Omental fat pad (tissue), 3 donors: ENCODE measurements at regions not wholly inside any gene's neighbourhood (a gene's known extent, or its start where the extent isn't known, plus 50 kb on each side); places are given as distances from the start of the nearest gene placed in this dataset.

Source experiments
- ATAC-seq: fragments of 150-250 bp; one replicate; pipeline ENCODE4 v1.9.1; 2016; ENCODE audit warnings: mild to moderate bottlenecking, moderate library complexity; ENCODE audit not compliant: low FRiP score
- DNase-seq: peaks from one replicate; pipeline ENCODE4 v3.0.0-alpha.2; 2019; ENCODE audit warnings: low spot score
- TF ChIP-seq, protein P1 (sequence below), 3 donors: fragments of 450-650 bp; IDR thresholded peaks; one replicate each; pipeline ENCODE4 v1.5.1; 2016 to 2017; ENCODE audit warnings: antibody characterized with exemption in 3 of 3, mild to moderate bottlenecking in 3 of 3, moderate library complexity in 2 of 3

DNA sequence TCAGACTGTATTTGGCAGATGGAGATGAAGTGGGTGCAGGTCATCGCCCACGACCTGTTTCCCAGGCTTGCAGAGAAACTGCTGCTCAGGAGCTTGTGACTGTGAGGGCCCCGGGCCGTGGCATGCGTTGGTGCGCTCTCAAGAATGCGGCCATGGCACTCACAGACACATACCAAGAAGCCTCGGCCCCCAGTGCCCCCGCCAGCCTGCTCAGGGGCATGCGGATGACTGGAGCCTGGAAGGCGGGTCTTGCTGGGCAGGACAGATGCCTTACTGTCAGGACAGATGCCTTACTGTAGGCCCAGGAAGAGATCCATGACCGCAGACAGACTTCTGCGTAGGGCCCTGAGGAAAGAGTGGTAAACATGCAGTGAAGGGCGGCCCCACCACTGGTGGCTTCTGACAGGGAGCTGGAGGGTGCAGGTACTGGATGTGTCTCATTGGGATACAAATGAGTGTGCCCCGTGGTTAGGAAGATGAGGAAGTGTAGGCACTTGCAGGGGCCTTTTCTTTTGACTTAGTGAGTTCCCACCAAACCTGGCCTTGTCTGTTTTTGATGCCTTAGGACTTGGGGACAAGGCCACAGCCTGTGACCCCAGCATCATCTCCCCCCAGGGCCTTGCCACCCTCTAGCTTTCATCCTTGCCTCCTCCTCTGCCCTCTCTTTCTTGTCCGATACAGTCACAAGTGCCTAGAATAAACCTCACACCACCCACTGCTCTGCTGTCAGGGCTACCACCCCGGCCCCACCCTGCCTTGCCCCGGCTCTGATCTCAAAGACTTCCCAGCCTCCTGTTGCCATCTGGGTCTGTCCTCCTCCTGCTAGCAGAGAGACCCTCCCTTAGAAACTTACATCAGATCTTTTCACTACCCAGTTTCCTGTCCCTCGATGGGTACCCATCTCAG, 68.8 kb upstream of the ABL1 start:
- TF ChIP-seq, protein P1, sequence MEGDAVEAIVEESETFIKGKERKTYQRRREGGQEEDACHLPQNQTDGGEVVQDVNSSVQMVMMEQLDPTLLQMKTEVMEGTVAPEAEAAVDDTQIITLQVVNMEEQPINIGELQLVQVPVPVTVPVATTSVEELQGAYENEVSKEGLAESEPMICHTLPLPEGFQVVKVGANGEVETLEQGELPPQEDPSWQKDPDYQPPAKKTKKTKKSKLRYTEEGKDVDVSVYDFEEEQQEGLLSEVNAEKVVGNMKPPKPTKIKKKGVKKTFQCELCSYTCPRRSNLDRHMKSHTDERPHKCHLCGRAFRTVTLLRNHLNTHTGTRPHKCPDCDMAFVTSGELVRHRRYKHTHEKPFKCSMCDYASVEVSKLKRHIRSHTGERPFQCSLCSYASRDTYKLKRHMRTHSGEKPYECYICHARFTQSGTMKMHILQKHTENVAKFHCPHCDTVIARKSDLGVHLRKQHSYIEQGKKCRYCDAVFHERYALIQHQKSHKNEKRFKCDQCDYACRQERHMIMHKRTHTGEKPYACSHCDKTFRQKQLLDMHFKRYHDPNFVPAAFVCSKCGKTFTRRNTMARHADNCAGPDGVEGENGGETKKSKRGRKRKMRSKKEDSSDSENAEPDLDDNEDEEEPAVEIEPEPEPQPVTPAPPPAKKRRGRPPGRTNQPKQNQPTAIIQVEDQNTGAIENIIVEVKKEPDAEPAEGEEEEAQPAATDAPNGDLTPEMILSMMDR (IDR thresholded peaks at IDR 0.05), result no peak
- ATAC-seq, result no peak
- no peak for DNase-seq

DNA sequence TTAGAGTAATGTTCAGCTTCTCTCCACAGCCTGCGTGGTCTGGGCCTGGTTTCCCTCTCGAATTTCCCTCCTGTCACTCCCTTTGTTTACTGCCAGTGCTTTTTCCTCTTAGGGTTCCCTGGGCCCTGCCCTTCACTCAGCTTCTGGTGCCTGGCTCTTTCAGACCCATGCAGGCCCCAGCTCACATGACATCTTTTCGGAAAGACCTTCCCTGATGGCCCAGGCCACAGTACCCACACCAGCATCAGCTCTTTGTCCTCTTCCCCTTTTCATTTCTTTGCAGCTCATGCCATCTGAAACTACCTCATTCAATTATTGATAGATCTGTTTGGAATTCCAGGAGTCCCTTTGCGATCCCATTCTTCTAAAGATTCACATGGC, 68.1 kb upstream of the ABL1 start:
- DNase-seq, result no peak
- no peak for ATAC-seq
- TF ChIP-seq, protein P1 (IDR thresholded peaks at IDR 0.05), result no peak

DNA sequence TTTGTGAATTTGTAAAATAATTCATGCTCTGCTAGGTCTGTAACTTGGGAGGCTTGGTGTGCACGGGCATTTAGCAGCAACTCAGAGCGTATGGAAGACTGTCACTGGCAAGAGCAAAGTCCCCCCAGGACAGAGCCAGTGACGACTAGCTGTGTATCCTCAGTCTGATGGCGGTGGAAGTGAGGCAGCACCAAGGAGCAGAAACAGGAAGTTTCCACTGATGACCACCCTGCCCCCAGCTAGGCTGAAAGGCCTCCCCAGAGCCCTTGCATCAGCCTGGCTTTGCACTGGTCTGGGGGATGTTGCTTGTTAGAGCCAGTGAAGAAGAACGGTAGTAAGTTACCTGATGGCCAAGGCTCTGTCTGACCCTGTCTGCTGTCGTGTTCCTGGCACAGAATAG, 66.8 kb upstream of the ABL1 start:
- DNase-seq, result no peak
- TF ChIP-seq, protein P1 (IDR thresholded peaks at IDR 0.05), result no peak
- ATAC-seq, result no peak

DNA sequence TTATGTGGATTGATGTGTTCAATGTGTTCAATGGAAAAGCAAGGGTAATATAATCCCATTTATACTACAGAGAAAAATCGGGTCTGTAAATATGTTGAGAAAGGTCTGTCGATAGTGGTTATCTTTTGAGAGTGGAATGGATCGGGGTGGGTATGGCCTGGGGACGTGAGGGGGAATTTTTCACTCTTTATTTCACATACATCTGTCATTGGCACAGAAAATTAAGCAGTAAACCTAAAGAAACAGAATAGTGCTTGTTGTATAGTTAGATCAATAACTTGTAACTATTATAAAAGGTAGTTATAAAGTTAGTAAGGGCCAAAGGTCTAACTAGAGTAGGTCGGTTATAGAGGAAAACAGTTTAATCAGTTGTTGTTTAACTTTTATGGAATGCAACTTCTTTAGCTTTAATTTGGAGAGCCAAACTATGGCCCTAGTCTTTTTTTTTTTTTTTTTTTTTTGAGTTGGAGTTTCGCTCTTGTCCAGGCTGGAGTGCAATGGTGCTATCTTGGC, 66.1 kb upstream of the ABL1 start:
- ATAC-seq, result no peak
- TF ChIP-seq, protein P1 (IDR thresholded peaks at IDR 0.05), result no peak
- DNase-seq, result no peak

DNA sequence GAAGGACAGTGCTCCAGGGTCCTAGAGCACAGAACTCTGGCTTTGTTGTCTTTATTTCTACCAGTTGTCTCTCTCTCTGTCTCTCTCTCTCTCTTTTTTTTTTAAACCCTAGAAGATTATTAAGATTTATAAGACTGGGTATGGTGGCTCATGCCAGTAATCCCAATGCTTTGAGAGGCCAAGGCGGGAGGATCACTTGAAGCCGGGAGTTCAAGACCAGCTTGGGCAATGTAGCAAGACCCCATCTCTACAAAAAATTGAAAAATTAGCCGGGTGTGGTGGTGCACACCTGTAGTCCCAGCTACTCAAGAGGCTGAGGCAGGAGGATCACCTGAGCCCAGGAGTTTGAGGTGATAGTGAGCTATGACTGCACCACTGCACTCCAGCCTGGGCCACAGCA, 65.0 kb upstream of the ABL1 start:
- ATAC-seq, result no peak

DNA sequence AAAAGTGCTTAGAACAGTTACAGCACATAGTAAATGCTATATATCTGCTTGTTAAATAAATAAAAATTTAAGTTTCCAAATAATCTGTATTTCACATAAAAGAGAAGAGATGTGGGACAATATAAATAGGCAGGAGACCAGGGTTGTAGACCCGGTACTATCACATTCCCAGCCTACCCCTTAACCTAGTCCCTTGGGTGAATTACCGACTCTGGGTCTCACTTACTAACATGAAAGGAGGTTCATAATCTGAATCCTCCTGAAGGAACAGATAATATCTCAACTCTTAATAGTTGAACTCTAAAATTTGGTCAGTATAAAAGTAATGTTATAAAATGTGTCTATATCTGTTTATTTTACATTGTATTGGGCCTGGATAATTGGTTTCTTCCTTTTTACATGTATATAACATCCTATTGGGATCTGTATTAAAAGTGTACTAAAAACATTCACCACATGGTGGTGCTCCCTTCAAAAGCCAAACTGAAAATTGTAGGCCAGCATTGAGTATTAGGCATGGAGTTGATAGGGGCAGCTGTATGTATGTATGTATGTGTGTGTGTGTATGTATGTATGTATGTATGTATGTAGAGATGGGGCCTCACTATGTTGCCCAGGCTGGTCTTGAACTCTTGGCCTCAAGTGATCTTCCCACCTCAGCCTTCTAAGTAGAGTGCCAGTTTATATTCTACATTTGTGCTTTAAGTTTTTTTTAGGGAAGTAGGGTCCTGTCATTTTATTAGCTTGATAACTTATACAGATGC, 64.2 kb upstream of the ABL1 start:
- DNase-seq (no peak), ATAC-seq (no peak)
- TF ChIP-seq, protein P1 (IDR thresholded peaks at IDR 0.05), result peak in 1 of 3 donors; percentile 44

More for the DNA sequence above, 65.0 kb upstream of the ABL1 start:
- DNase-seq, result no peak
- TF ChIP-seq, protein P1 (IDR thresholded peaks at IDR 0.05), result no peak
